ENCODE measurements at regions not wholly inside any gene's neighbourhood (a gene's known extent, or its start where the extent isn't known, plus 50 kb on each side); places are given as distances from the start of the nearest gene placed in this dataset.

- TF ChIP-seq POLR2A (IDR thresholded peaks at IDR 0.05) (no peak), CTCF (IDR thresholded peaks at IDR 0.05) (no peak), POLR2AphosphoS5 (IDR thresholded peaks at IDR 0.05; ENCODE audit: insufficient read depth in 1 of 2, low read depth in 1 of 2) (no peak)
Measured at GRCh38 chr6:14781772-14782525, 463.9 kb upstream of the JARID2 start.
